C1 segment of cervical spinal cord (tissue), 14 donors: ENCODE measurements at regions not wholly inside any gene's neighbourhood (a gene's known extent, or its start where the extent isn't known, plus 50 kb on each side); places are given as distances from the start of the nearest gene placed in this dataset.
A peak's percentile ranks its signal among the peaks of the same experiment; 100 is the strongest.

Source experiments
- DNase-seq, 14 donors: peaks; one replicate each; lab custom pipeline; 2025; lab: John Stamatoyannopoulos, UW

DNA sequence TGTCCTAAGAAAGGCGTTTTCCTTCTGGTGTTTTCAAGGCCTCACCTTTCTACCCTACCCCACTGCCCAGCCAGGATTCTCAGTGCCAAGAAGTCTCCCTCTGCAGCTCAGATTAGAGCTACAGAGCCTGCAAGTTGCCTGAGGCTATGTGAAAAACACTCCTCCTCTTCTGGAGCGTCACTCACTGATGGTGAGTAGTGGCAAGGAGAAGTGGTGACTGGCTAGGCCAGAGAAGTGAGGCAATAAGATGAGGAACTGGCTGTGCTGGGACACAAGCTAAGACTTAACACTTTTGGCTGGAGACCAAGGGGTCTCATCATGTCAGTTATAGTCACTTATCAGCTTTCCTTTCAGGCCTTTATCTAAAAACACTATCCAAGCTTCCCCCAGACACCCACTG lies 86.7 kb upstream of the PRKAR2B start:
- peak in 1 of 14 donors; percentile 1 for DNase-seq

DNA sequence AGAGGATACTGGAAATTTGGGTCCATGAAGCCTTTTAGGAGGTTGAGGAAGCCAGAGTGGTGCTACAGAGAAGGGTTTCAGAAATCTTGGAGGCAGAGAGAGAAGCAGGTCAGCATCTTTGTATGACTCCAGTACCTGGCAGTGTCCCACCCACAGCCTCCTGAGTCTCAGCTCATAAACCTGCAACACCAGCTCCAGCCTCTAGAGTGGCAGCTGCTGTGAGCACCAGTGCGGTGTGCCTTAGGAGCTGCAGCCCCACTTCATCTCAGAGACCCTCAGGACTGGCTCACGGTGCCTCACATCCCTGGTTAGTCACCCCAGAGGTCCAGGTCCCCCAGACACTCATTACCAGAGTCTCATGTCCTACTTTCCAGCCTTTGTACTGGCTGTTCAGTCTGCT lies 84.8 kb upstream of the PRKAR2B start:
- no peak for DNase-seq

DNA sequence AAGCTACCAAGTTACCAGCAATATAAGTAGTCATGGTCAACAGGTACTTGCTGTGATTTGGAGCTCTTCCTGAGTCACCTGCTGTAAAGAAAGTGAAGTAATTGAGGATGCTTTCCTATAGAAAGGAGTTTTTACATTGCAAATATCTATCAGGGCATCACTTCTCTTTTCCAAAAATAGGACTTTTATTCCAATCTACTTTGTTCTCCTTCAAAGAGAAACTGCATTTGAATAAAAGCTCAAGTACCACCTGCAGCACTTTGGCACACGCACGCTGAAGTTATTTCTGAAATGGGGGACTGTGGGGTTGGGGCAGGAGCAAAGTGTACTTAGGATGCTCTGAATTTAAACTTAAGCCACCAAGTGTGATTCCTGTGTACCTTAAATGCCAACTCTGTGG lies 81.8 kb upstream of the PRKAR2B start:
- DNase-seq: no peak

DNA sequence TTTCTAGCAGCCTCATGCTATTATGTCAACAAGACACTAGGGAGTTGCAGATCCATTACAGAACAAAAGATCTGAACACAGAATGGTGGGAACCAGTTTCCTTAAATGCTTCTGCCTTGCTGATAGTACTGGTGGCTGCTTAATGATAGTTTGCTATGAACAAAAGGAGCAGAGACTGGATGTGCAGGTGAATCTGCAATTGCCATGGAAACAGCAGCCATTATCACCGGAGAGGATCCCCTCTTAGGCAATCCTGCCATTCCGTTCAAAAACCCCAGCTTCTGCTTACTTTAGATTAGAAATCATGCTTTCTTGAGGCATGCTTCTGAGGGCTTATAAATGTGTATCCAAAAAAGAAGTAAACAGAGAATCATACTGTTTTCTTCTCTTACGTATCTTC lies 80.0 kb upstream of the PRKAR2B start:
- no peak for DNase-seq

DNA sequence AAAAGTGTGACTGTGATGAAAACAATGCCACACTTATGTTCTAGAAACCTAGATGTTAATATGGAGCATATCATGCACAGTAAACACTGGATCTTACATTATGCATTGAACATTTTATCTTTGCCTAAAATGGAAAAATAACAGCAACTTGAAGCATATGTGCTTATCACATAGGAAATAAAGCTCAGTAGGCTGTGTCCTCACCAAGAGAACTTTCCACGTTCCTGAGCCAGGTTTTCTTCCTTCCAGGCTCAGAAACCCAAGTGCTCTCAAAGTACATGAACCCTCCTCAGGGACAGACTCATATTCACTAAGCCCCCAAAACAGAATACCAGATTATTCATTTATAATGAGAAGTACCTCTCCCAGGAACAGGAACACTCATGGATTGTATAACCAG lies 79.4 kb upstream of the PRKAR2B start:
- no peak for DNase-seq

DNA sequence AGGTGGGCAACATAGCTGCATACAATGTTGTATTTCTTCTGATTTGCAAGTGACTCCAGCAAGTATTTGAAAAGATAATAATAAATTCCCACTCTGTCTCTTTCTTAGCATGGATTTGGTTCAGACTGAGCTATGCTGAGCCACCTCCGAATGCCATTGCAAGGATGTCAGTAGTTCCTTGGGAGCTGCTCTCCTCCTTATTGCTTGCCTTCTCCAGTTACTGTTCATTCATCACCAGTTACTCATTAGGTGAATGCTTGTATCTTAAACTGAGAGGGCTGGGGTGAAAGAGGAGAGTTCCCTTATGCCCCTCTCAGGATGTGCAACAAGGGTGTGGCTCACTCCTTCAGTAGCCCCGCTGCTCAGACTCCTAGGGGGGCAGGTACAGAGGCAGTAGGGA lies 78.4 kb upstream of the PRKAR2B start:
- DNase-seq: no peak

DNA sequence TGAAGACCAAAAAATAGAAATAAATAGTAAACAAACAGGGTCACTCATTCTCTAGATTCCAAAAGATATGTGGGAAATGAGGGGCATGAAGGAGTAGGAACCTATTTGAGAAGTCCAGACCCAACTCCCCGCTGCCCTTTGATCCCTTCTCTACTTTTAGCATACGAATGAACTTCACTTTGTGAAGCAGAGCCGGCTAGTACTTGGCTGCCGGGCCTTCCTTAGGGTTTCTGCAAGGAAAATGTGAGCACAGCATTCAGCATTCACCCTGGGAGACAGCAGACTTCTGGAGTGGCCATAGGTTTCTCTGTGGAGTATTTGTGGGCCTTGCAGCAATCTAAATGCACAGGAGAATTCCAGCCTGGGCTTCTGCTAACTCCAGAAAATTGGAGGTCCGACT lies 76.3 kb upstream of the PRKAR2B start:
- no peak for DNase-seq

DNA sequence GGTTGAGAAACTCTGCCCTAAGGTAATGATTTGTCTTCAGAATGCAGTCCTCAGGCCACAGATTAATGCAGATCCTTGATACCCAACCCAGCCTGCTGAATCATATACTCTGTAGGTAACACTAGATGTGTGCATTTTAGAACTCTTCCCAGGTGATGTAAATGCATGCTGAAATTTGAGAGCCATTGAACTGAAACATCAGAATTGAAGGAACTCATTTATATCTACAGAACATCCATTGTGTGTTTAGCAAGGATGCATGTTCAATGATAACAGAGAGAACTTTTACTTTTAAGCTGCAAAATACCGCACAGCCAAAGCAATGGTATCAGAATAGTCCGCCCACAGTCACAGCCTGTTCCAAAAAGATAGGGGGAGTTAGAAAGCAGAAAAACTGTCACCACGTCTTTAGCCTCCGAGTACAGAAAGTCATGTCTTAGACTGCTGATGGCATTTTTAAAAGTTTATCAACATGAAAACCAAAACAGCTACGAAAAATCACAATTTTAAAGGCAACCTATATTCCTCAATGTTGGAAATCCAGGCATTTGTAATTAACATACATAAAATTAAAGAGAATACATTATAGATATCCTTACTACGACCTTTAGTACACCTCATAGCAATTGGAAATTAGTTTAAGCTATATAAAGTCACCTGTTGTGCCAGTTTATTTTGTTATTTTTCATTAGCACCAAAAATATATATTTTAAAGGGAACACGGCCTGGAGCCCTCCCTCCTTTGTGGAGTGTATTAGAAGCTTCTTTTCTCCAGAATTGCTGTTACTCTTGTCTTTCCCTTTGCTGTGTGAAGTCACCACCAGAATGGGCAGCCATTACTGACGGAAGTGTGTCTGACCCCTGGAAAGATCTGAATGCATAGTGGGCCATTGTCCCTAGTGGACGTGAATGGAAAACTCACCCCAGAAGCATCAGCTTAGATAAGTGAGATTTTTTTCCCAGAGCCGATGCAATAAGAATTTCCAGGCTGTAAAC lies 65.8 kb upstream of the PRKAR2B start:
- no peak for DNase-seq

DNA sequence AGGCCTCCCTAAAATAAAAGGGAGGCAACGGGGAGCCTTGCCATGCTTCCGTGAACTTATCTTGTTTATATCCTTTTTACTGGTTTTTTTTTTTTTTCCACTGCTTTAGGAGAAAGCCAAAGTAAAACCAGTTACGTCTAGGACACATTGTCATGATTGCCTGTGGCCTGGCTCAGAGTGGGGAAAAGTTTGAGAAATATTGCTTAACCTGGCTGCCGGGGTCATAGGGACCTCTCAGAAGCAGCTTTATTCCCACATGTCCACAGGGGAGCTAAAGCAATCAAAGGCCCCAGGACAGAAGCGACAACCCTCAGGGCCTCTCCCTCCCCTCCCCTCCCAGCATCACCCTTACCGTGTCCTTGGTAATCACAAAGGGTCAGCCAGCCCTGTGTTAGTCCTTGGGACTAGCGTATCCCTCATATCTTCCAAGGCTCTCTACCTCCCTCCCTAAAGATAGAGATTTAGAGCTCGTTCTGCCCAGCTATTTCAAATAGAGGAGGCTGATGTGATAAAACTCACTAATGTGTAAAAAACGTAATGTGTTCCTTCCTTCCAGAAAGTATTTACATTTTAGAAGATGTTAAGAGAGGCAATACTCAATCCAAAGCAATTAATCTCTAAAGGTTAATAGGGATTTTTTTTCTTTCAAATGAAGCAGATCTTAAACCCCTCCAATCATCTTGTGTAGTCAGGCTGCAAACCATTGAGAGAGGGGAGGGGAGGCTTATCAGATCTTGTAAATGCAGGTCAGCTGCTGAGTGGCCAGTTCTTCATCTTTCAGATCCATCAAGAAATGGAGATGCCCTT lies 64.8 kb upstream of the PRKAR2B start:
- no peak for DNase-seq

DNA sequence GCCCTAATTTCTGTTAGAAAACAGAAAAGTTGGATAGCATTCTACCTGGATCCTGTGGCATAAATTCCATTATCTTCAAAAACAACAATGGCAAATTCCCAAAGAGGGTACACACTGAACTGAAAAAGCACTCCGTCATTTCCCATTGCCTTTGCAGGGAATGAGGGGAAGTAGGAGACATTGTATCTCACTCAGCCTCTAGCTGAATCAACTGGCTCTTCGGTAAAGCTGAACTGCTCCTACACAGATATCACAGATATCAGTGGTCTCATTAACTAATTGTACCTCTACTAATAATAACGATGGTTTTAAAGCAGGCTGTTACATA lies 64.2 kb upstream of the PRKAR2B start:
- DNase-seq: no peak

DNA sequence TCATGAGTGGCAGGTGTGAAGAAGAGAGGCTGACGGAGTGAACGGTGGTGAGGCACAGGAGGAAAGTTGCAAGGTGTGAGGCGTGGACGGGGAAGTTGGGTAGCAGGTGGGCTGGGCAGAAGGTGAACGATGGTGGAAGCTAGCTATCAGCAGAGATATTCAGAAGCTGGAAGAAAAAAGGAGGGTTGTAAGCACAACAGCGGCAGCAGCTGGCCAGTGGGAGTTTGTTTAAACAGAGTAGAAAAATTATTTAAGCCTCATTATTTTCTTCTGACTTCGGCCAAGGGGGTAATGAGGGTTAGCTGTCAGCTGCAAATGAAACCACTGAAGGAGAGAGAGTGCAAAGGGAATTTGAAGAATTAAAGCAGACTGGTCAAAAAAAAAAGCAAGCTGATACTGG lies 62.1 kb upstream of the PRKAR2B start:
- DNase-seq: no peak

DNA sequence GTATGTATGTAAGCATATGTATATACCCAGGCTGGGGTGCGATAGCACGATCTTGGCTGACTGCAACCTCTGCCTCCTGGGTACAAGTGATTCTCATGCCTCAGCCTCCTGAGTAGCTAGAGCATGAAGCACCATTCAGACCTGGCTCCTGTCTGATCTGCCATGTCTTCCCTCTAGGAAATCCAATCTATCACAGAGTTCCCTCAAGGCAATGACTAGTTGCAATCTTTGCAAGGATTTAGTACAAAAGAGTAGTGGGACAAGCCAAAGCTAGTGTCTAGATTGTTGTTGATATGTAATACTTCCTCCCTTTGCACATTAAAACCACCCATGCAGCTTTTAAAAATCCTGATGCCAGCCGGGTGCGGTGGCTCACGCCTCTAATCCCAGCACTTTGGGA lies 60.5 kb upstream of the PRKAR2B start:
- no peak for DNase-seq

DNA sequence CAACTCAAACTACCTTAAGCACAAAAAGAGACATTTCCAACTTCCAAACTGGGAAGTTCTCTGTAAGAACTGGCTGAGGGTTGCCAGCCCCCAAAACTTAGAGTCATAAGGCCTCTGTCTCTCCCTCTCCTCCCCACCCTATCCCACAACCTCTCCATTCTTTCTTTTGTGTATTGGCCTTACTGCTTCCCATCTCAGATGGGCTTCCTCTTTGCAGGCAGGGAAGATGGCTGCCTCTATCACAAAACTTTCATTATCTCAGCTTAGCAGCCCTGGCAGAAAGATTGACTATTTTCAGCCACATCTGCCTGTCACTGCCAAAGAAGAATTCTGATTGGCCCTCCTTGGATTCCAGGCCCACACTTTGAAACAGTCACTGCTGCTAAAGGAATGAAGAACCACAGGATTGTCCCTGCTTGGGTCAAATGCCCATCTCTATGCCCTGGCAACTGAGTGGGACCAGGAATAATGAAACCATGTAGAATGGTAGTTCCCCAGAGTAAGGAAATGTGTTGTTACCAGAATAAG lies 58.0 kb upstream of the PRKAR2B start:
- no peak for DNase-seq

DNA sequence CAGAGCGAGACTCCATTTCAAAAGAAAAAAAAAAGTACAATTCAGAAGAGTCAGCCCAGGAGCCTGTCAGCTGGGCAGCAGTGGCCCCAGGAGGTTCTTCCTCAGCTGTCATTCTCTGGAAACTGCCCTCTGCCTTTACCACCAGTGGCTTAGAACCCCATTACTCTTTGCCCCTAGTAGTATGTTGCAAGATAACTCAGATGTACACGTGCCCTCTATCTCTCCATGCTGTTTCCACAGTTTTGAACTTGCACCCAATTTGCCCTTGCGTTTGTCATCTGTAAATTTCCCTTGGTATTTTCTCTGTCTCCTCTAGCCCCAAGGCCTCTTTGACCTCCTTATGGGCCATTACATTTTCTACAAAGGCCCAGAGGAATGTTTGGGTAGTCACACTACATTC lies 56.7 kb upstream of the PRKAR2B start:
- no peak for DNase-seq

DNA sequence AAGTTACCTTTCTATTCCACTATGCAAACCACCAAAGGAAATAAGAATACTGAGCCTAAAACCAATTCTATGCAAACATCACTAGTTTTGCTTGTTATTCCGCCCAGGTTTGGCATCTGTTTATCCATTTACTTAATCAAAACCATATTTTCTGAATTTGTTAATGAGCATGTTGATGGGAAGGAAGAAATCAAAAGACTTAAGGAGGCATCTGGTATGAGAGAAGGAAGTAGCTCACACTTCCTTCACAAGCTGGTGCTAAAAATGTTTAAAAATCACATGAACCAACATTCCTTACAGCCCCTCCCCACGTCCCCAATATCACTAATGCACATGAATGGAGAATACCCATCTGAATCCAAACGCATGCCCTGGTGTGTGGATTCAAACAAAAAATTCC lies 52.0 kb upstream of the PRKAR2B start:
- DNase-seq: no peak
